ENCODE measurements at regions not wholly inside any gene's neighbourhood (a gene's known extent, or its start where the extent isn't known, plus 50 kb on each side); places are given as distances from the start of the nearest gene placed in this dataset.
A peak's percentile ranks its signal among the peaks of the same experiment; 100 is the strongest.
"Not testable (repeated sequence)": the region's sequence is repeated elsewhere in the genome, so short reads cannot be mapped to it uniquely, and the experiment has no call there.

DNA sequence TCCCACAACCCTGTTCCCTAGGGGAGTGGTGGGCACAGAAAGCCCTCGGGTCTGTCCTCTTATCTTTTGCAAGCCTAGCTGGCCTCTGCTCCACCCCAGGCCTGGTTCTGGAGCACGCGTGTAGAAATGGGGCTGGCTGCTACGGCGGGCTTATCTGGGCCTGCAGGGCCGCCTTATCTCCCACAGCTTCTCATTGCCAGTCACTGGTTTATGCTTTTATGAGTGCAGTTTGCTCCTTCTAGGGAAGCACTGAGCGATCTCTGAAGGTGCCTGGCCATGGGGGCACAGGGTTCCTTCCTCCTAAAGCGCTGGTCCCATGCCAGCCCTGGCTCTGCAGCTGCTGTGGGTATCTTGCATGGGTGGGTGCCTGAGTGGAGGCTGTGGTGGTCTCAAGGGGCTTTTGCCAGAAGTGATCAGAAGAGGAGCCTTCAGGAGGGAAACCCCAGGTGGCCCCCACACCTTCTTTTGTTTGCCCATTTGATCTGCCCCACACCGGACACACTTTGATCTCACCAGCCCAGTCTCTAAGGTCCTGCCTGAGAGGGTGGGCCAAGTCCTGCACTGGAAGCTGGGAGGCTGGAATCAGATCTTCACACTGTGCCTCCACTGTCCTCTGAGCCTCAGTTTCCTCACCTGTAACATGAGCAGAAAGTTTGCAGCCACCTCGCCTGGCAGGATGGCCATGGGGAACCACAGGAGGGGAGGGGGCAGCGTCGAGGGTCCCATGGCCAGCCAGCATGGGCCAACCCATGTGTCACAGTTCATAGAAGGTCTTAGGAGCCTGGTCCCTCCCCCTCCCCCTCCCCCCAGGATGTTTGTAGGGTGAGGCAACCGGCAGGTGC is 86.6 kb upstream of the FGF3 start:
- DNase-seq (ENCODE audit: low spot score), result no peak

DNA sequence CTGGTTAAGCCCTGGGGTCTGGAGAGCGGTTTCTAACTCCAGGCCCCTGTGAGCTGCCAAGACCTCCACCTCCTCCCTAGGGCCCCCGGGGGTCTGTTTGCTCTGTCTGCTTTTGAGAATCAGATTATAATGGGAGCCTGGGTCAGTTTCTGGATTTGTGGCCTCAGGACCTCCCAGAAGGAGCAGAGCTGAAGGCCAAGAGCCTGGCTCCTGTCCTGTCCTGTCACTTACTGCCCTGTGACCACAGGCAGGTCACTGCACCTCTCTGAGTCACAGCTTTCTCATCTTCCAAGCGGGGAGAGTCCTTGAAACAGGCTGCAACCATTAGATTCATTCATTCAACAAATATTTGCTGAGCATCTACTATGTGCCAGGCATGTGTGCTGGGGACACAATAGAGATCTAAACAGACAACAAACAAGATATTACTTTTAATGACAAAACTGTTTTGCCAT is 87.3 kb upstream of the FGF3 start:
- no peak for DNase-seq (ENCODE audit: low spot score)

DNA sequence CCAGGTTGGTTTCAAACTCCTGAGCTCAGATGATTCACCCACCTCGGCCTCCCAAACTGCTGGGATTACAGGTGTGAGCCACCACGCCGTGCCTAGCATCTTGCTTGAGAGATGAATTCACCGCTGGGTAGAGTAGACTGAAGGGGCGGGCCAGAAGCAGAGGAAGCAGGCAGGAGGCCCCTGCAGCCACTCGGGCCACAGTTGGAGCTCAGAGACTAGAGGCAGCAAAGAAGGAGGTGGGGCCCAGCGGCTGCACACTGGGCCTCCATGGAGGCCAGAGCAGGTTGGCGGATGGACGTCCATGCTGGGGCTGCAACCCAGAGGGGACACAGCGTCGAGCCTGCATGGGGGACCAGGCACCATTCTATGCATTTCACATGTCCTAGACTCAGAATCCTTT is 88.4 kb upstream of the FGF3 start:
- no peak for DNase-seq (ENCODE audit: low spot score)

DNA sequence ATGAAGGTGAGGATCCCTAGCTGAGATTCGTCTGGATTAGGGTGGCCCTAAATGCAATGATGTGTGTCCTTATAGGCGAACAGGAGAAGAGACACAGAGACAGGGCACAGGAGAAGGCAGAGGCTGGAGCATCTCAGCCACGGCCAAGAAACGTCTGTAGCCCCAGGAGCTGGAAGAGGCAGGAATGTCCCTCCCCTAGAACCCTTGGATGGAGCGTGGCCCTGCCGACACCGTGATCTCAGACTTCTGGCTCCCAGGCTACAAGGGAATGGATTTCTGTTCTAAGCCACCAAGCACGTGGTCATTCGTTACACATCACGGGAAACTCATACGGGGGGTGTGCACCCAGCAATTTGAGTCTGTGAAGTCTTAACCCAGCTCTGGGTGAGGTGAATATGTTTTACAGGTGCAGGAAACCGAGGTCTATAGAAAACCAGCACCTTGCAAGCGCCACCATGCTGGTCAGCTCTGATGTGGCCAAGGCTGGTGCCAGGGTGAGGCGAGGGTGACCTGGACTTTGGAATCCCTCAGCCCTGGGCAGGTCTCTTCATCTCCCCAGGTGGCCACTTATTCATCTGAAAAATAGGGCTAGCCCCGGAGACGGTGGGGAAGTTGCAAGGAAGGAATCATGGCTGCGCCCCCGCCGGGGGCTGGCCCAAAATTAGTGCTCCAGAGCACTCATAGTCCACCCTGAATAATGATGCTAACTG is 89.5 kb upstream of the FGF3 start:
- DNase-seq (ENCODE audit: low spot score), result no peak

DNA sequence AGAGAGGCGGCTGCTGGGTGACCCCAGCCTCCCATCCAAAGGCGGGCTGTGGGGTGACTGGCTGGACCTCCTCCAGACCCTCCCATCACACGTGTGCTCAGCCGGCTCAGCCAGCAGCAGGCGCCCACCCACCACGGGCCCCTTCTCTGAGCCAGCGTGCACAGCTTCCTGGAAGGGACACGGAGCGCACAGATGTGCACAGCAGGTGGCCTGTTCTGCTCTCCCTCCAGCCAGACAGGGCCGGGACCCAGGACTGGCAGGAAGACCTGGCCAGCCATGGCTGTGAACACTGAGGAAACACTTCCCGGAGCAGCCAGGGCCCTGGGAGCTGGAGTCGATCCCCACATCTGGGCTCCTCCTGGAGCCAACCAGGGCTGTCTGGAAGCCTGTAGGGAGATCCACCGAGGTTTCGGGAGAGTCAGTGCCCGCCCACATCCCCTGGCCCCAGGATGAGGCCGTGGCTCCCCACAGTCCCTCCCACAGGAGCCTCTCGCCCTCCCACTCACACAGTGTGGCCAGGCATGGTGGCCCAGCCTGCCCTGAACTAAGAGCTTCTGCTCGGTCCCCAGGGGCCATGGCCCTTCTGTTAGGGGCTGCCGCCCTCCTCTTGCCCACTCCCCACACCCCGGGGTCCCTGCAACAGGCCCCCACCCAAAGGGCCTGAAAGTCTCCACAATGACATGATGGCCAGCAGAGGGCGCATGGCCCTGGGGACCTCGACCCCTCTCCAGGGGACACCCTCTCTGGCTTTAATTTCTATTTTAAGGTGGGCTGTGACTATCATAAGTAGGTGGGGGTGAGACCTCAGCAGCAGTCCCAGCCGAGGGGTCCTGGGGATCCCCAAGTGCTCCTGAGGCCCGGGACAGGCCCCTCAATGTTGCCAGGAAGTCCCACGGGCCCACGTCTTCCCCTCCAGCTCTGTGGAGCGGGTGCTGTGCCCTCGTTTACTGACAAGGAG is 90.6 kb upstream of the FGF3 start:
- DNase-seq (ENCODE audit: low spot score), result no peak

DNA sequence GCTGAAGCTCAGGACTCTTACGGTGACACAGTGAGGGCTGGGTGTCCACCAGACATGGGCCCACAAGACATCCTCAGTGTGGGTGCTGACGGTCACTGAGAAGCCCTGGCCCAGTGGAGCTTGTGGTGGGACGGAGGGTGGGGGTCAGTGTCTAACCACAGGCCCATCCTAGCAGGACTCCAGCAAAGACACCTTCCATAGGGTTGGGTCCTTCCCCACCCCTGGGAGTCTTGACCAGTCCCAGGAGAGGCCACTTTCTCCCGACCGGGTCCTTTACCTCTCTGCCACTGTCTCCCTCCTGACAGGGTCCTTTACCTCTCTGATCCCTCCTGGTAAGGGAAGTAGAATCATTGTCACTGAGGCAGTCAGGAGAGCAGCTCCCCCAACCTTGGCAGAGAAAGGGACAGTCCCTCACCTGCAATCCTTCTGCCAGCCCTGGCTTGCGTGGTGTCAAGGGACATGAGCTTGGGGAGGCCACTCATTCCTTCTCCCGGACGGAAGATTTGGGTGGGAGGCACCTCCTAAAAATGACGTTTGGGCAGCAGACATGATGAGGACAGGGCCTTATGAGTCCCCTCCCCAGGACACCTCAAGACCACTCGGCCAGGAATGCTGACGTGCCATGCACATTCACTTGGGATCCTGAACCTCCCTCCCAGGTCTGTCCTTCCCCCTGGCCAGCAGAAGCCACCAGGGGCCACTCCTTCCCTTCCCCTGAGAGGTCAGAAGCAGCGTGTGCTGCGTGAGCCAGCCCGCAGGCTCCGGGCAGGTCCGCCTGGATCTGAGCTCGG is 91.5 kb upstream of the FGF3 start:
- no peak for DNase-seq (ENCODE audit: low spot score)

DNA sequence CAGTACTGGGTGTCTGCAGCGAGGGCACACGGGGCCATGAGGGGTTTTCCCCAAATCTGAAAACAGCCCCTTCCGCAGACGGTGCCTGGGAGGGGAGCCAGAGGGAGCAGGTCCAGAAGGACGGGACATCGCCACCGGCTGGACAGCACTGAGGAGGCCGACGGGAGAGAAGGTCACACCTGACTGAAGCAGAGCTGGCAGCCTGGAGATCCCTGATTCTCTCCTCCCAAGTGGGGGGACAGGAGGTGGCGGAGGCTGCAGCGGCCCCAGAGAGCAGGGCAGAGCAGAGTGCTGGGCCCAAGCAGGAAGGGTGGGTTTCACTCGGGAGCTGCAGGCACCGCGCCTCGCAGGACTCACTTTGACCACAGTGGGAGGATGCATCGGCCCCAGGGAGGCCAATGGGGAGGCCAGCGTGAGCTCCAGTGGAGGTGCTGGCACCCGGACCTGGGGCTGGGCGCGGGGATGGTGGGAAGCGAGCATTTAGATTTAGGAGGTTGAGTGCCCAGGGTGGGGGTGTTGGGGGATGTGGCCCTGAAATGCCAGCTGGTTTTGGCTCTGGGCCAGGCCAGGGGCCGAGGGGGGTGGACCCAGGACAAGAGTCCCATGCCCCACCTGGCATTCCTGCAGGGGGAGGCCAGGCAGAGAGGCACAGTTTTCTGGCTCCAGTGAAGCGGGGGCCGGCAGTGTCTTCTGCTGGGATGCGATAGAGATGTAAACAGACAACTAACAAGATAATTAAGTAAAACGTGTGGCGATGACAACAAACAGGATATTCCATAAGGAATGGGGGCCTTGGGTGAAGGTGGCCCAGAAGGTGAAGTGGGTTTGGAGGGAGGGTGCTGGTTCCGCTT is 92.3 kb upstream of the FGF3 start:
- DNase-seq (ENCODE audit: low spot score), result no peak

DNA sequence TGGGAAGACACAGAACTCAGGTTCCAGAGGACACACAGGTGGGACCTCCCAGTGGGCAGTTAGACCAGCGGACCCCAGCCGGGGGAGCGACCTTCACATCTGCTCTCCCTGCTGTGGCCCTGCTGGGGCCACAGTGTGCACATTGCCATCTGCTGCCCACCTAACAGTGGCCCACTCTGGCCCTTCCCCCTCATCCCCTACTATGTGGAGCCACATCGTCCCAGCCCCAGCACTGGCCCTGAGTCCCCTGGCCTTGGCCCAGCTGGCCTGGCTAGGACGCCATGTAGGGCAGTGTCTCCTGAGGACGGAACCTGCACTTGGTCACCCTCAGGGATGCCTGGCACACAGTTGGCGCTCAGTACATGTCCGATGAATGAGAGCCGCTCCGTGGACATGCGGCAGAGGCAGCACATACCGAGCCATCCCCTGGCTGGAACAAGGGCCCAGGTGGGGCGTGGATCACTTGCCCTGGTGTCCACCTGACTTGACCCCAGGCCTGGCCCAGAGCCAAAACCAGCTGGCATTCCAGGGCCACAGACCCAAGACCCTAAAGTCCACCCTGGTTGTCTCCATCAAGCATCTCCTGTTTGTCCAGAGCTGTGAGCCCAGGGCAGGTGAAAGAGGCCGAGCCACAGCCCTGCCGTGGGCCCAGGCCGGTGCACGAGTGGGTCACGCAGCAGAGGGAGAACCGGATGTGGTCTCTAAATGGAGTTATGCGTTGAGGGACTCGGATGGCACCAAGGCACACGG is 93.1 kb upstream of the FGF3 start:
- DNase-seq (ENCODE audit: low spot score), result no peak

DNA sequence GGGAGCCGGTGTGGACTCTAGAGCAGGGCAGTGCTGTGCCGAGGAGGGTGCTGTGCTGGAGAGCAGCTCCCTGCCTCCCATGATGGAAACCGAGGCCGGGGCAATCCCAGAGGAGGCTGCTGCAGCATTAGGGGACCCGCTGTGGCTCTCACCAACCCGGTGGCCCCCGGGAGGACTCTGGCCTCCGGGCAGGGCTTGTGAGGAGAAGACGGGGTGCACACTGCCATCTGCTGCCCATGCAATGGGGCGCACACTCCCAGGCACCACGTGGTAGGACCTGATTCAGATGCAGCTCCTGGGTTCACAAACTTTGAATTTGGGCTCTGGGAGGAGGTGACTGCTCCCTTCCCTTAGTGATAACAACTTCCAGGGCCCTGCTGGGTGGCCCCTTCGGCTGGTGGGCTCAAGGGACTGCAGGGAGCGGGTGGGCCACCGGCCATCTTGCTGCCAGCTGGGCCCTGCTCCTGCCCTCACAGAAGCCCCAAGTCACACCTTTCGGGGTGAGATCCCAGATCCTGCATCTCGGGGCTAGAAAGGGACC is 93.8 kb upstream of the FGF3 start:
- peak; percentile 16 for DNase-seq (ENCODE audit: low spot score)

DNA sequence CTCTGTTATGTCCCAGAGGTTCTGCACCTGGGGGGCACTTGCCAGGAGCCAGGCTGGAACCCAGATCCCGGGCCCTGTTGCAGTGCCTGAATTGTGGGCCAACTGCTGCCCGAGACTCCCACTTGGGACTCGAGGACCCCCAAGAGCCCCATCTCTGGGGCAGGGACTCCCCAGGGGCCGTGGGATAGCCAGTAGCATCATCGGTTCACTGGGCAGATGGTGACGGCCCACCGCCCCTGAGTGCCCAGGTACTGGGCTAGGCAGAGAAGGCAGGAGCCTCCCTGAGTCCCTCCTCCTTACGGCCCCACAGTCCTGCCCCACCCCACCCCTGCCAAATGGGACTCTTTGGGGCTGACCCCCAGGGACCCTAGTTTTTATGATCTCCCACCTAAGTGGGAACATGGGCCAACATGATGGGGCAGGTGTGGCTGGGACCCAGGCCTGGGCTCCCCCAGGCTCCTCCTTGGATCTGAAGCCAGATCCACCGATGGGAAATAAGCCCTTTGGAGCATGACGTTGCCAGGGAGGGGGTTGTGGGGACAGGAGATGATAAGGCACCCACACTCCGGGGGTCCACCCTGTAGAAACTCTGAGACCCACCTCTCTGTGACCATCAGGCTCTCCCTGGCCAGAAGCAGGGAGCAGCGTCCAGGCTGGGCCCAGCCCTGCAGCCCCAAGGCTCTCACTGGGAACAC is 94.5 kb upstream of the FGF3 start:
- no peak for DNase-seq (ENCODE audit: low spot score)

DNA sequence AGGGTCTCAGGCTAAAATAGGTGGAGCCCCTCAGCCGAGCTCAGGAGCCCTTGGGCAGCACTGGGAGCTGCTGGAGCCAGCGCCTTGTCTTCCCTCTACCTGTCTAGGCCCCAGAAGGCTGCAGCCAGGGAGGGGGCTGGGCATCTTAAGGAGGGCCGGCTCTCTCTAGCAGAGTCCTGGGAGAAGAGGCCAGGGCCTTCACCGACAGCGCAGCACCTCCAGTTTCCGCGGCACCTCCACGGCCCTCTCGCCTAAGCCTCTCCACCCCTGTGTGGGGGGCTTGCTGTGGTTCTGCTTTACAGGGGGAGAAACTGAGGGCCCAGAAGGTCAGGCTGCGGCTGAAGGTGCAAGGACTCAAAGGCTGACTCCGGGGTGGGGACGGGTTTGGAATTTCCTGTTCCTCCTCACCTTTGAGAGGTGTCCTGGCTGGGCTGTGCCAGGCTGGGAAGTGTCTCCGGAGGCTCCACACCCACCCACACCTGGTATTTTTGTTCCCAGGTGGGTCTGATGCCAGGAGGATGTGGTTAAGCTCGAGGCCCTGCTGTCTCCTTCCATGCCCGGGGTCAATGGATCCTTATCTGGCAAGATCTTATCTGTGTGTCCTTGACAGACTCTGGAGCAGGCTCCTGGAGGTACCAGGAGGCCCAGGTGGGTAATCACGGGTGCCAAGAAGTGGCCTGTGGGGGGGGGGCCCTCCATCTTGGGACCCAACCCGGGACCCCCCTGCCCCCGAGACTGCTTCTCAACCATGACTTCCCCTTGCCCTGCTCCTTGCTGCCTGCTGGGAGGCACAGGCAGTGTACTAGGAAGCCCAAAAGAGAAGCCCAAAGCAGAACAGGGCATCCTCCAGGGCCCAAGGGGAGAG is 95.3 kb upstream of the FGF3 start:
- no peak for DNase-seq (ENCODE audit: low spot score)

DNA sequence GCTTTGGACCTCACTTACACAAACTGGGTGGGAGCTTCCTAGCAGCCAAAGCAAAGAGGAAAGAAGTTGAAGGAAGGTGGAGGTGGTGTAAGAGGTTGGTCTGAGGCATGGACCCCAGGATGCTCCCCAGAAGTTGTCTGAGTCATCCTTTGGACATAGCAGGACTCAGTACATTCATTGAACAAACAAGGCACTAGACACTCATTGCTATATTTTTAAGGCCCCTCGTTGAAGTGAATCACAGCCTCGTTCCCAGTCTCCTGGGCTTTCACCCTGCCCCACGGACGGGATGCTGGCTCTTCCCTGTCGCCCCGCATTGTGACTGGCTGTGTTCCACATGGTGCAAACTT is 95.9 kb upstream of the FGF3 start:
- no peak for DNase-seq (ENCODE audit: low spot score)

DNA sequence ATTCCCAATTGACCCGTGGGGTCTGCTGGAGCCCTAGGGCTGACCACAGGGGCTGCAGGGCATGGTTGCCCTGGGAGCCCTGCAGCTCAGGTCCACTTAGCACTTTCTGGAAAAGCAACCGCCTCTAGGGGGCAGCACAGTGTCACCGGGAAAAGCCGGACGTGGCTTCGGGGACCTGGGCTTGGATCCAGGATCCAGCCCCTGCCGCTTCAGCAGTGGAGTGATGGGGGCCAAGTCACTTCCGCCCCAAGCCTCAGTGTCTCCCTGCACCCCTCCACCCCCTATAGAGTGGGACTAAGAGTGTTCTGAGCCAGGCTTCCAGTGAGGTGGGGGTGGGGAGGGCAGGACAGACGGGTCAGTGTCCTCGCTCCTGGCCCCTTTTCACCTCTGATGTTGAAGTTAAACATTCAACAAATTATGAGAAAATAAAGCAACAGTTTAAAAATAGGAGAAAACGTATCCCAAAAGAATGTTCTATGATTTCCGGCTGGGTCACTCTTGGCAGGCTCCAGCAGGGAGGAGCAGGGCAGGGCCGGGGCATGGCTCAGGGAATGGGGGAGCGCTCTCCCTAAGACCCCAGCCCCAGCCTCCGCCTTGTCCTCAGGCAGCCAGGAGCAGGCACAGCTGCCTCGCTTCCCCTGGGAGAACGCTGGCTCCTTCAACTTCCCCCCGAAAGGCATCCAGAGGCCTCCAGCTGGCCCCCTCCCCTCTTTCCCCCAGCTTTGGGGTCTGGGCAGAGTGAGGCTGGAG is 96.5 kb upstream of the FGF3 start:
- DNase-seq (ENCODE audit: low spot score), result peak; percentile 57

DNA sequence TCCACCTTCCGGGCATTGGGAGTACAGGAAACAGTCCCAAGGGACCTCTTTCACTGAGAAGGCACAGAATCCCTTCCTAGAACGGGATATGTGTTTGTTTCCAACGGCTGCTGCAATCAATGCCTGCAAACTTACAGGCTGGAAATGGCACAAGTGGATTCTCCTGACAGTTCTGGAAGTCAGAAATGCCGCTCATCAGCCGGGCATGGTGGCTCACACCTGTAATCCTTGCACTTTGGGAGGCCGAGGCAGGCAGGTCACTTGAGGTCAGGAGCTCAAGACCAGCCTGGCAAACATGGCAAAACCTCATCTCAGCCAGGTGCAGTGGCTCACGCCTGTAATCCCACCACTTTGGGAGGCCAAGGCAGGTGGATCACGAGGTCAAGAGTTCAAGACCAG is 97.0 kb upstream of the FGF3 start:
- not testable (repeated sequence) for DNase-seq (ENCODE audit: low spot score)

DNA sequence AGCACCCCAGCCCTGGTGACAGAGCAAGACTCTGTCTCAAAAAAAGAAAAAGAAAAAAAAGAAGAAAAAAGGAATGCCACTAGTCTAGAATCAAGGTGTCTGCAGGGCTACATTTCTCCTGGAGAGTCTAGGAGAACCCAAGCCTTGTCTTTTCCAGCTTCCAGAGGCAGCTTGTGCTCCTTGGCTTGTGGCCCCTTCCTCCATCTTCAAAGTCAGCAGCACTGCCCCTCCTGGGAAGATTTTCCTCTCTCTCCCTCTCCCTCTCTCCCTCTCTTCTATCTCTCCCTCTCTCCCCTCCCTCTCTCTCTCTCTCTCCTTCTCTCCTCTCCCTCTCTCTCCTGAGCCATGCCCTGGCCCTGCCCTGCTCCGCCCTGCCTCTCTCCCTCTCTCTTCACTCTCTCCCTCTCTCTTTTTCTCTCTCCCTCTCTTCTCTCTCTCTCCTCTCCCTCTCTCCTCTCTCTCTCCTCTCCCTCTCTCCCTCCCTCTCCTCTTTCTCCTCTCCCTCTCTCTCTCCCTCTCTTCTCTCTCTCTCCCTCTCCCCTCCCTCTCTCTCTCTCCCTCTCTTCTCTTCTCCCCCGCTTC is 97.7 kb upstream of the FGF3 start:
- no peak for DNase-seq (ENCODE audit: low spot score)

DNA sequence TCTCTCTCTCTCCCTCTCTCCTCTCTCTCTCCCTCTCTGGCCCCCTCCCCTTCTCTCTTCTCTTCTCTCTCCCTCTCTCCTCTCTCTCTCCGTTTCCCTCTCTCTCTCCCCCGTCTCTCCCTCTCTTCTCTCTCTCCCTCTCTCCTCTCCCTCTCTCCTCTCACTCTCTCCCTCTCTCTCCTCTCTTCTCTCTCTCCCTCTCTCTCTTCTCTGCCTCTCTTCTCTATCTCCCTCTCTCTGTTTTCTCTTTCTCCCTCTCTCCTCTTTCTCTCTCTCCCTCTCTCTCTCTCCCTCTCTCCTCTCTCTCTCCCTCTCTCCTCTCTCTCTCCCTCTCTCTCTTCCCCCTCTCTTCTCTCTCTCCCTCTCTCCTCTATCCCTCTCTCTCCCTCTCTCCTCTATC is 98.3 kb upstream of the FGF3 start:
- no peak for DNase-seq (ENCODE audit: low spot score)
